PC-3 (cell line): ENCODE measurements at regions not wholly inside any gene's neighbourhood (a gene's known extent, or its start where the extent isn't known, plus 50 kb on each side); places are given as distances from the start of the nearest gene placed in this dataset.

Source experiments
- EZH2 ChIP-seq: fragments of 300-600 bp; sonication (generic); IDR thresholded peaks from one replicate; pipeline ENCODE4 v1.6.1; 2017; ENCODE audit warnings: antibody characterized with exemption, mild to moderate bottlenecking, low read length; ENCODE audit not compliant: unreplicated experiment
- EZH2phosphoT487 ChIP-seq: fragments of 300-600 bp; sonication (generic); IDR thresholded peaks from 2 replicates; pipeline ENCODE4 v1.6.1; 2018; ENCODE audit warnings: mild to moderate bottlenecking, antibody characterized with exemption, low read length, borderline replicate concordance
- TF ChIP-seq, protein P1 (sequence below): fragments of 300-600 bp; sonication (generic); conservative IDR thresholded peaks from 2 replicates; pipeline ENCODE4 v1.5.1; 2017; ENCODE audit warnings: antibody characterized with exemption, low read depth, mild to moderate bottlenecking, low read length

DNA sequence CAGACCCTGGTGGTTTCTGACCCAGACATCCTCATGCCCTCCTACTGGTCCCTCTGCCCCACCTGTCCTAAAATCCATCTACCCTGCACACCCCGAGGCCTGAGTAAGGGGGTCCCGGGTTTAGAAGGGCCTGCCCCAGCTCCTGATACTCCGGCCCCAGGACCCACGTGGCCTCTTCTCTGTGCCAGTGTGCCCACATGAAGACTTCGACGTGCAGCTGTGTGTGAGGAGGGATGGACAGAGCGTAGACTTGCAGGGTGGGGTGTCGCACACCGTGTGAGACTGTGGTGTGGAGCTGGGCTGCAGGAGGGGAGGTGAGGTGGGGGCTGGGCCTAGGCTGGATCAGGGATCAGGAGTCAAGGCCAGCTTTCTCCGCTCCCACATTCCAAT lies 461.1 kb downstream of the PTPRU start:
- TF ChIP-seq, protein P1, sequence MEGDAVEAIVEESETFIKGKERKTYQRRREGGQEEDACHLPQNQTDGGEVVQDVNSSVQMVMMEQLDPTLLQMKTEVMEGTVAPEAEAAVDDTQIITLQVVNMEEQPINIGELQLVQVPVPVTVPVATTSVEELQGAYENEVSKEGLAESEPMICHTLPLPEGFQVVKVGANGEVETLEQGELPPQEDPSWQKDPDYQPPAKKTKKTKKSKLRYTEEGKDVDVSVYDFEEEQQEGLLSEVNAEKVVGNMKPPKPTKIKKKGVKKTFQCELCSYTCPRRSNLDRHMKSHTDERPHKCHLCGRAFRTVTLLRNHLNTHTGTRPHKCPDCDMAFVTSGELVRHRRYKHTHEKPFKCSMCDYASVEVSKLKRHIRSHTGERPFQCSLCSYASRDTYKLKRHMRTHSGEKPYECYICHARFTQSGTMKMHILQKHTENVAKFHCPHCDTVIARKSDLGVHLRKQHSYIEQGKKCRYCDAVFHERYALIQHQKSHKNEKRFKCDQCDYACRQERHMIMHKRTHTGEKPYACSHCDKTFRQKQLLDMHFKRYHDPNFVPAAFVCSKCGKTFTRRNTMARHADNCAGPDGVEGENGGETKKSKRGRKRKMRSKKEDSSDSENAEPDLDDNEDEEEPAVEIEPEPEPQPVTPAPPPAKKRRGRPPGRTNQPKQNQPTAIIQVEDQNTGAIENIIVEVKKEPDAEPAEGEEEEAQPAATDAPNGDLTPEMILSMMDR: no peak
- no peak for TF ChIP-seq EZH2
- TF ChIP-seq EZH2phosphoT487: no peak
